Fibroblast of lung (primary cell): ENCODE measurements at regions not wholly inside any gene's neighbourhood (a gene's known extent, or its start where the extent isn't known, plus 50 kb on each side); places are given as distances from the start of the nearest gene placed in this dataset.

Experiments
- EZH2 ChIP-seq: IDR thresholded peaks from 2 replicates; pipeline ENCODE4 v1.5.1; 2012; ENCODE audit warnings: low read length, control low read depth, mild to moderate bottlenecking; ENCODE audit errors: missing control alignments
- TF ChIP-seq, protein P1 (sequence below), 2 donors: IDR thresholded peaks in 1 of 2; conservative IDR thresholded peaks in 1 of 2; 1 replicate in 1 of 2; 2 replicates in 1 of 2; pipeline ENCODE4 v1.5.1; 2011 to 2012; ENCODE audit warnings: low read length in 2 of 2, control low read depth in 1 of 2, inconsistent platforms in 1 of 2, low read depth in 1 of 2, mild to moderate bottlenecking in 1 of 2

DNA sequence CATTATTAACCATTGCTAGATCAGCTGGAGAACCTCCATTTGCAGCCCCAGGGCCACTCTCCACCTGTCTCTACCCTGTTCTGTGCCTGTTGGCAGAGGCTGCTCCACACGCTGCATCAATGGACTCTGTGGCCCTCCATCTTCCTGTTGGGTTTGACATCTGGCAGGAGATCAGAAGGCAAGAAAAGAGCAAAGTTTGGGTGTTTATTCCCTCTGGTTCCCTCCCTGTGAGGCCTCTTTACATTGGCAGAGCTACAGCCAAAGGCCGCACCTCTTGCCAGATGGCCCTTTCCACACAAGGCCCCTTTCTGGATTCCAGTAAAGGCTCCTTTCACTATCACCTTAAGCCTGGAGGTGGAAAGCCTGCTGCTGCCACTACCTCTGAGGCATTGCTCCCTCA lies 110.9 kb upstream of the RND3 start:
- TF ChIP-seq EZH2 = no peak
- TF ChIP-seq, protein P1, sequence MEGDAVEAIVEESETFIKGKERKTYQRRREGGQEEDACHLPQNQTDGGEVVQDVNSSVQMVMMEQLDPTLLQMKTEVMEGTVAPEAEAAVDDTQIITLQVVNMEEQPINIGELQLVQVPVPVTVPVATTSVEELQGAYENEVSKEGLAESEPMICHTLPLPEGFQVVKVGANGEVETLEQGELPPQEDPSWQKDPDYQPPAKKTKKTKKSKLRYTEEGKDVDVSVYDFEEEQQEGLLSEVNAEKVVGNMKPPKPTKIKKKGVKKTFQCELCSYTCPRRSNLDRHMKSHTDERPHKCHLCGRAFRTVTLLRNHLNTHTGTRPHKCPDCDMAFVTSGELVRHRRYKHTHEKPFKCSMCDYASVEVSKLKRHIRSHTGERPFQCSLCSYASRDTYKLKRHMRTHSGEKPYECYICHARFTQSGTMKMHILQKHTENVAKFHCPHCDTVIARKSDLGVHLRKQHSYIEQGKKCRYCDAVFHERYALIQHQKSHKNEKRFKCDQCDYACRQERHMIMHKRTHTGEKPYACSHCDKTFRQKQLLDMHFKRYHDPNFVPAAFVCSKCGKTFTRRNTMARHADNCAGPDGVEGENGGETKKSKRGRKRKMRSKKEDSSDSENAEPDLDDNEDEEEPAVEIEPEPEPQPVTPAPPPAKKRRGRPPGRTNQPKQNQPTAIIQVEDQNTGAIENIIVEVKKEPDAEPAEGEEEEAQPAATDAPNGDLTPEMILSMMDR (conservative IDR thresholded peaks at IDR 0.05 in 1 of 2, IDR thresholded peaks at IDR 0.05 in 1 of 2; ENCODE audit: low read depth in 1 of 2, low read length in 2 of 2) = no peak
